Esophagus squamous epithelium (tissue), 5 donors: ENCODE measurements at regions not wholly inside any gene's neighbourhood (a gene's known extent, or its start where the extent isn't known, plus 50 kb on each side); places are given as distances from the start of the nearest gene placed in this dataset.

Experiments
- DNase-seq: peaks from one replicate; lab custom pipeline; 2025; lab: John Stamatoyannopoulos, UW
- H3K27ac ChIP-seq, 4 donors: fragments of 200-600 bp; sonication (generic); one replicate each; pipeline ENCODE4 v1.5.1; 2016 to 2019; ENCODE audit warnings: mild to moderate bottlenecking in 1 of 4
- H3K27me3 ChIP-seq, 4 donors: fragments of 200-600 bp; sonication (generic); 1 replicate in 3 of 4; 2 replicates in 1 of 4; pipeline versions ENCODE4 v1.5.1 to v1.6.0; 2017 to 2021; ENCODE audit warnings: antibody characterized with exemption in 1 of 4
- H3K36me3 ChIP-seq, 3 donors: fragments of 200-600 bp; sonication (generic); one replicate each; pipeline ENCODE4 v1.5.1; 2016 to 2019
- H3K4me1 ChIP-seq, 3 donors: fragments of 200-600 bp; sonication (generic); one replicate each; pipeline ENCODE4 v1.5.1; 2017 to 2019
- H3K4me3 ChIP-seq, 4 donors: fragments of 200-600 bp; sonication (generic); 1 replicate in 3 of 4; 2 replicates in 1 of 4; pipeline ENCODE4 v1.5.1; 2016 to 2019; ENCODE audit warnings: mild to moderate bottlenecking in 2 of 4, moderate library complexity in 1 of 4
- H3K9me3 ChIP-seq, 3 donors: fragments of 200-600 bp; sonication (generic); one replicate each; pipeline ENCODE4 v1.5.1; 2016 to 2019
- CTCF ChIP-seq, 6 experiments: fragments of 450-650 bp in 4 of 6; fragments of 200-600 bp in 2 of 6; sonication (generic) in 2 of 6; IDR thresholded peaks; one replicate each; pipeline ENCODE4 v1.5.1; 2016 to 2019; ENCODE audit warnings: antibody characterized with exemption in 6 of 6, mild to moderate bottlenecking in 4 of 6, moderate library complexity in 4 of 6
- POLR2A ChIP-seq, 4 donors: fragments of 450-650 bp; IDR thresholded peaks; one replicate each; pipeline ENCODE4 v1.6.1; 2017; ENCODE audit warnings: antibody characterized with exemption in 4 of 4, mild to moderate bottlenecking in 4 of 4, moderate library complexity in 3 of 4
- WGBS, 2 donors: methylation state at CpG; one replicate each; pipeline ENCODE4 v1.1.5; 2018; 5-methylcytosine and 5-hydroxymethylcytosine counted together
- intact Hi-C: fragments of 100-400 bp; cut with DNase I; formaldehyde crosslinking; loops from one replicate; pipeline ENCODE4 v1.15.0; 2022
- donor health status: DM: yes; HTN: yes; CAD: no.

- DNase-seq: no peak
- Histone ChIP-seq H3K27ac (no peak overlapping the region), H3K9me3 (peaks cover 0 to 23% (median 20%) of the 10 kb centered on the region in 3 donors), H3K4me1 (no peaks in the 10 kb centered on the region), H3K27me3 (no peaks in the 10 kb centered on the region), H3K4me3 (no peak overlapping the region), H3K36me3 (no peaks in the 10 kb centered on the region)
- no peak for TF ChIP-seq CTCF (IDR thresholded peaks at IDR 0.05)
- TF ChIP-seq POLR2A (IDR thresholded peaks at IDR 0.05): no peak
- intact Hi-C loops: no loop called here
- WGBS, 2 donors: 38 to 89% methylated on average over 1 of the region's 1 CpG
Observed at GRCh38 chr7:16106300-16106699, 315.0 kb downstream of the CRPPA start.

- H3K27me3 ChIP-seq: no peaks in the 10 kb centered on the region
- H3K36me3 ChIP-seq: no peaks in the 10 kb centered on the region
- TF ChIP-seq POLR2A (IDR thresholded peaks at IDR 0.05) (no peak), CTCF (IDR thresholded peaks at IDR 0.05) (no peak)
- H3K9me3 ChIP-seq: no peaks in the 10 kb centered on the region
- no peak overlapping the region for H3K27ac ChIP-seq
- no peaks in the 10 kb centered on the region for H3K4me1 ChIP-seq
- DNase-seq: no peak
- intact Hi-C loops: no loop called here
- 69 to 88% methylated on average over 2 of the region's 2 CpGs for WGBS, 2 donors
- H3K4me3 ChIP-seq: no peak overlapping the region
Observed at GRCh38 chr7:16099302-16099849, 322.0 kb downstream of the CRPPA start.

GRCh38 chr7:16098585-16099179, 322.7 kb downstream of the CRPPA start:
- H3K36me3 ChIP-seq: no peaks in the 10 kb centered on the region
- no peak overlapping the region for H3K27ac ChIP-seq
- WGBS, 2 donors: 53 to 63% methylated on average over 5 of the region's 5 CpGs
- no peak for TF ChIP-seq POLR2A (IDR thresholded peaks at IDR 0.05)
- TF ChIP-seq CTCF (IDR thresholded peaks at IDR 0.05): peak in 5 of 6 experiments; percentile 11 to 63 (median 56)
- no peaks in the 10 kb centered on the region for H3K4me1 ChIP-seq
- H3K9me3 ChIP-seq: no peaks in the 10 kb centered on the region
- no peak for DNase-seq
- intact Hi-C loops: no loop called here
- H3K4me3 ChIP-seq: no peak overlapping the region
- no peaks in the 10 kb centered on the region for H3K27me3 ChIP-seq

- TF ChIP-seq POLR2A (IDR thresholded peaks at IDR 0.05) (no peak), CTCF (IDR thresholded peaks at IDR 0.05) (no peak)
- no peak for DNase-seq
- H3K4me1 ChIP-seq: no peaks in the 10 kb centered on the region
- no peak overlapping the region for H3K4me3 ChIP-seq
- H3K9me3 ChIP-seq: no peaks in the 10 kb centered on the region
- intact Hi-C loops: no loop called here
- no peaks in the 10 kb centered on the region for H3K27me3 ChIP-seq
- no peaks in the 10 kb centered on the region for H3K36me3 ChIP-seq
- H3K27ac ChIP-seq: no peak overlapping the region
Observed at GRCh38 chr7:16098058-16098457, 323.3 kb downstream of the CRPPA start.

GRCh38 chr7:16095171-16095950, 326.0 kb downstream of the CRPPA start:
- WGBS, 2 donors: 55 to 65% methylated on average over 3 of the region's 3 CpGs
- Histone ChIP-seq H3K36me3 (no peaks in the 10 kb centered on the region), H3K9me3 (no peaks in the 10 kb centered on the region), H3K27me3 (no peaks in the 10 kb centered on the region), H3K4me3 (no peak overlapping the region), H3K4me1 (no peaks in the 10 kb centered on the region), H3K27ac (no peak overlapping the region)
- no peak for TF ChIP-seq CTCF (IDR thresholded peaks at IDR 0.05)
- TF ChIP-seq POLR2A (IDR thresholded peaks at IDR 0.05): no peak
- intact Hi-C loops: no loop called here
- no peak for DNase-seq
